Osteoblast (primary cell): ENCODE measurements at regions not wholly inside any gene's neighbourhood (a gene's known extent, or its start where the extent isn't known, plus 50 kb on each side); places are given as distances from the start of the nearest gene placed in this dataset.

Experiments used
- DNase-seq: peaks from one replicate; pipeline ENCODE4 v3.0.0; 2011; ENCODE audit warnings: low spot score, mixed read lengths; ENCODE audit not compliant: insufficient read length; ENCODE audit errors: missing footprints
- H2AFZ ChIP-seq: 2 replicates; pipeline ENCODE4 v1.6.0; 2011; ENCODE audit warnings: mild to moderate bottlenecking, low read length
- H3K27ac ChIP-seq: 2 replicates; pipeline ENCODE4 v1.5.1; 2011; ENCODE audit warnings: mild to moderate bottlenecking, low read depth, low read length, moderate library complexity
- H3K27me3 ChIP-seq: 2 replicates; pipeline ENCODE4 v1.6.0; 2012; ENCODE audit warnings: mild to moderate bottlenecking, control low read depth, inconsistent platforms, low read length, moderate library complexity; ENCODE audit not compliant: insufficient read depth
- H3K36me3 ChIP-seq: 2 replicates; pipeline ENCODE4 v1.5.1; 2011; ENCODE audit warnings: mild to moderate bottlenecking, low read length, control low read depth, moderate library complexity; ENCODE audit not compliant: insufficient read depth
- H3K4me1 ChIP-seq: 2 replicates; pipeline ENCODE4 v1.5.1; 2011; ENCODE audit warnings: mild to moderate bottlenecking, low read length, control low read depth, moderate library complexity; ENCODE audit not compliant: insufficient read depth
- H3K4me2 ChIP-seq: 2 replicates; pipeline ENCODE4 v1.6.0; 2011; ENCODE audit warnings: mild to moderate bottlenecking, low read length; ENCODE audit not compliant: insufficient read depth
- H3K4me3 ChIP-seq: fragments of 200-600 bp; sonication (generic); 3 replicates; pipeline ENCODE4 v1.5.1; 2012; ENCODE audit warnings: mild to moderate bottlenecking, low read length, inconsistent platforms; ENCODE audit not compliant: insufficient read depth
- H3K79me2 ChIP-seq: 2 replicates; pipeline ENCODE4 v1.6.0; 2012; ENCODE audit warnings: mild to moderate bottlenecking, low read length, control low read depth, inconsistent platforms; ENCODE audit not compliant: insufficient read depth
- H3K9me3 ChIP-seq: 2 replicates; pipeline ENCODE4 v1.5.1; 2011; ENCODE audit warnings: low read depth, low read length, control low read depth
- H4K20me1 ChIP-seq: 2 replicates; pipeline ENCODE4 v1.6.0; 2012; ENCODE audit warnings: mild to moderate bottlenecking, low read length, control low read depth; ENCODE audit not compliant: insufficient read depth
- TF ChIP-seq, protein P1 (sequence below): IDR thresholded peaks from 2 replicates; pipeline ENCODE4 v1.5.1; 2011; ENCODE audit warnings: mild to moderate bottlenecking, low read depth, low read length, moderate library complexity; ENCODE audit errors: extremely low read depth

DNA sequence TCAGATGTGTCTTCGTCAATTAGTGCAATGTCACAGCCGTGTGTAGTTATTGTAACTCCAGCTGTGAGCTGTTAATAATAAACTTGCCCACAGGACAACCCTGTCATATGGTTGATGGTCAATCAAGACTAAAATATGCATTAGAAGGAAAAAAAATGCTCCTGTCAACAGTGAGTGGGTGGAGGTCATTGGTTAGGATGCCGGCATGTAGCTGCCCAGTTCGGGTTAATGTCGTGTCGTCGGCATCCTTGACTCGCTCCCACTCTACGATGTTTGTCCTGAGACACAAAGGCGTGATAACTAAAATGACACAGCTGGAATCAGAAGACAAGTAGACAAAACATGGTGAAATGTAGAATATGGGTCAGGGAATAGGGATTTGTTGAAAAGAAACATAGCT is 442.8 kb upstream of the NPVF start:
- no peaks in the 10 kb centered on the region for H3K9me3 ChIP-seq
- H3K4me3 ChIP-seq, result no peak overlapping the region
- no peak overlapping the region for H3K4me2 ChIP-seq
- H3K27ac ChIP-seq, result no peak overlapping the region
- no peaks in the 10 kb centered on the region for H3K79me2 ChIP-seq
- DNase-seq, result no peak
- H3K27me3 ChIP-seq, result no peaks in the 10 kb centered on the region
- no peaks in the 10 kb centered on the region for H4K20me1 ChIP-seq
- H3K36me3 ChIP-seq, result no peaks in the 10 kb centered on the region
- no peaks in the 10 kb centered on the region for H3K4me1 ChIP-seq
- TF ChIP-seq, protein P1, sequence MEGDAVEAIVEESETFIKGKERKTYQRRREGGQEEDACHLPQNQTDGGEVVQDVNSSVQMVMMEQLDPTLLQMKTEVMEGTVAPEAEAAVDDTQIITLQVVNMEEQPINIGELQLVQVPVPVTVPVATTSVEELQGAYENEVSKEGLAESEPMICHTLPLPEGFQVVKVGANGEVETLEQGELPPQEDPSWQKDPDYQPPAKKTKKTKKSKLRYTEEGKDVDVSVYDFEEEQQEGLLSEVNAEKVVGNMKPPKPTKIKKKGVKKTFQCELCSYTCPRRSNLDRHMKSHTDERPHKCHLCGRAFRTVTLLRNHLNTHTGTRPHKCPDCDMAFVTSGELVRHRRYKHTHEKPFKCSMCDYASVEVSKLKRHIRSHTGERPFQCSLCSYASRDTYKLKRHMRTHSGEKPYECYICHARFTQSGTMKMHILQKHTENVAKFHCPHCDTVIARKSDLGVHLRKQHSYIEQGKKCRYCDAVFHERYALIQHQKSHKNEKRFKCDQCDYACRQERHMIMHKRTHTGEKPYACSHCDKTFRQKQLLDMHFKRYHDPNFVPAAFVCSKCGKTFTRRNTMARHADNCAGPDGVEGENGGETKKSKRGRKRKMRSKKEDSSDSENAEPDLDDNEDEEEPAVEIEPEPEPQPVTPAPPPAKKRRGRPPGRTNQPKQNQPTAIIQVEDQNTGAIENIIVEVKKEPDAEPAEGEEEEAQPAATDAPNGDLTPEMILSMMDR, result no peak
- no peak overlapping the region for H2AFZ ChIP-seq

DNA sequence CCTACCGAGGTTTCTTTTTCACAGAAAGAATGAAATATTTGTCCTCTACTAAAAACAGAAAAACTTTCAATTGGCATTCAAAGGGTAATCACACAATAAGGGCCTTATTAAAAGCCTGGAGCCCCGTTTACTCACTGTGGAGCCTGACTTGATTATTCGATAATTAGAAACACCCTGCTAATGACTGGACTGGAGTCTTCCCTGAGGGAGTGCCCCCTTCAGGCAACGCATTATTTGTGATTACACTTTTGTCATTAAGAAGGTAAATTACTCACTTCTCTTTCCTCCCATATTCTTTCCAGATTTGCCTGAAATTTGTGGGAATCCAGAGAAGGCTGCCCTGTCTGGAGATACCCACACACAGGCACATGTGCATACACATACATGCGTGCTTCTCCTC is 444.2 kb upstream of the NPVF start:
- Histone ChIP-seq H3K4me2 (no peak overlapping the region), H3K4me1 (no peaks in the 10 kb centered on the region), H3K27ac (no peak overlapping the region), H3K27me3 (no peaks in the 10 kb centered on the region), H4K20me1 (no peaks in the 10 kb centered on the region), H3K36me3 (no peaks in the 10 kb centered on the region), H3K4me3 (no peak overlapping the region), H3K79me2 (no peaks in the 10 kb centered on the region), H2AFZ (no peak overlapping the region), H3K9me3 (no peaks in the 10 kb centered on the region)
- no peak for DNase-seq
- TF ChIP-seq, protein P1, result no peak

DNA sequence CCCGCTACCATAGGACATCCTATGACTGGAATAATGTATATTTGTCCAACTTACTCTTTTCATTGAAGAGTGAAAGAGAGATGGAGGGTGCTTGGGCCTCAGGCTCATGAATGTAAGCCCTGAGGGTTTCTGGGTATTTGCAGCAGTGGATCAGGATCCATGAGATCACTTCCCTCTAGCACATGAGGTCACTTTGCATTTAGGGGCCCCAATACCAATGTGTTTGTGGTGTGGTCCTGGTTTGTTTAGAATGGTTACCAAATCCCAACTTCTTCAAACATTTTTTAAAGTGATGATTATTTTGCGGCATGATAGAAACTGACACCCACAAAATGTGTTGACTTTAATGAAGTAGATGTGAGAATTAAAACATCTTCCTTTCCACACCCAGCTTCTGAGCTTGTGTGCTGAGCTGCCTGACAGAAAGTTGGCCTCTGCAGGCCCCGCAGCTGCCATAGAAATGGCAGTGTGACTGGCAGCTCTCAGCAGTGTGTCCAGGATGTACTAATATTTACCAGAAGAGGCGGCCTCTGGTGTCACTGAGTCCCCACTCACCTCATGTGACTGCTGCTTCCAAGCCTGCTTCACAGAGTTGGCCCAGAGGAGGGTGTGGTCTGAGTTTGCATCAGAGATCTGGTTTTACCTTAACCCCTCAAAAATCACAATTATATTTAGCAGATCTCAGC is 447.6 kb upstream of the NPVF start:
- Histone ChIP-seq H3K4me2 (no peak overlapping the region), H3K27me3 (no peaks in the 10 kb centered on the region), H3K27ac (no peak overlapping the region), H3K4me3 (no peak overlapping the region), H2AFZ (no peak overlapping the region), H3K9me3 (no peaks in the 10 kb centered on the region), H3K4me1 (no peaks in the 10 kb centered on the region), H3K79me2 (no peaks in the 10 kb centered on the region), H4K20me1 (no peaks in the 10 kb centered on the region), H3K36me3 (no peaks in the 10 kb centered on the region)
- DNase-seq, result no peak
- TF ChIP-seq, protein P1, result no peak

DNA sequence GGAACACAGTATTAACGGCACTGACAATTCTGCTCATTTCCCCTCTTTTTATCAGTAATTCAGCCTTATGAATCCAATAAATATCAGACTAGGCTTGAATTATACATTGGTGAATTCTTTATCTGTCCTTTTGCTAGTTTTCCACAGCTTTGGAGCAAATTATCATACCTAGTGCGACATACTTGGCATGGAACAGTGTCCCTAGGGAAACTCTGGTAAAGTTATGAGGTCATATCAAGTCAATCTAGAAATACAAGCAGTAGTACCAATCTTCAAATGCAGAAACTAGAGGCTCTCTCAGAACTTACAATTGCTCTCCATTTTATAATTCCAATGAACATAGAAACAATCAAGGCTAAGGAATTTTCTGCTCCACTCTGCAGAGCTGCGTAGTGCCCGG is 449.3 kb upstream of the NPVF start:
- TF ChIP-seq, protein P1, result no peak
- H3K9me3 ChIP-seq, result no peaks in the 10 kb centered on the region
- no peaks in the 10 kb centered on the region for H3K27me3 ChIP-seq
- no peak for DNase-seq
- no peaks in the 10 kb centered on the region for H3K4me1 ChIP-seq
- H3K27ac ChIP-seq, result no peak overlapping the region
- no peaks in the 10 kb centered on the region for H3K79me2 ChIP-seq
- H3K36me3 ChIP-seq, result no peaks in the 10 kb centered on the region
- H4K20me1 ChIP-seq, result no peaks in the 10 kb centered on the region
- no peak overlapping the region for H2AFZ ChIP-seq
- no peak overlapping the region for H3K4me3 ChIP-seq
- no peak overlapping the region for H3K4me2 ChIP-seq
